ENCODE measurements at regions not wholly inside any gene's neighbourhood (a gene's known extent, or its start where the extent isn't known, plus 50 kb on each side); places are given as distances from the start of the nearest gene placed in this dataset.

DNA sequence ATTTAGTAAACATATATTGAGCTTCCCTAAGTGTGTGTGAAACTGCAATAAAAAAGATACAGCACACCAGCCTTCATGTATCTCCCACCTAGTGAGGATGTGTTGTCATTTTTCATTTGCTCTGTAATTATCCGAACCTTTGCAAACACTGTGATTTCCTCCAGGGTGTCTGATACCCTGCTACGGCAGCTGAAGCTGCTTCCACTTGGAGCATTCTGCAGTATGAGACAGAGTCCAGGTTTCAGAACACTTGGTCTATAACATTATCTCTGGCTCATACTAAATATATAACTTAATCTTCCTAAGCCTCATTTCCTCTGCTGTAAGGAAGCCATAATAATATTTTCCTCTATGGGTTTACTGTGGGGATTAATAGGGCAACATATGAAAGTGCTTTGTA is 1338.1 kb upstream of the SLC10A2 start:
- TF ChIP-seq, protein P1, sequence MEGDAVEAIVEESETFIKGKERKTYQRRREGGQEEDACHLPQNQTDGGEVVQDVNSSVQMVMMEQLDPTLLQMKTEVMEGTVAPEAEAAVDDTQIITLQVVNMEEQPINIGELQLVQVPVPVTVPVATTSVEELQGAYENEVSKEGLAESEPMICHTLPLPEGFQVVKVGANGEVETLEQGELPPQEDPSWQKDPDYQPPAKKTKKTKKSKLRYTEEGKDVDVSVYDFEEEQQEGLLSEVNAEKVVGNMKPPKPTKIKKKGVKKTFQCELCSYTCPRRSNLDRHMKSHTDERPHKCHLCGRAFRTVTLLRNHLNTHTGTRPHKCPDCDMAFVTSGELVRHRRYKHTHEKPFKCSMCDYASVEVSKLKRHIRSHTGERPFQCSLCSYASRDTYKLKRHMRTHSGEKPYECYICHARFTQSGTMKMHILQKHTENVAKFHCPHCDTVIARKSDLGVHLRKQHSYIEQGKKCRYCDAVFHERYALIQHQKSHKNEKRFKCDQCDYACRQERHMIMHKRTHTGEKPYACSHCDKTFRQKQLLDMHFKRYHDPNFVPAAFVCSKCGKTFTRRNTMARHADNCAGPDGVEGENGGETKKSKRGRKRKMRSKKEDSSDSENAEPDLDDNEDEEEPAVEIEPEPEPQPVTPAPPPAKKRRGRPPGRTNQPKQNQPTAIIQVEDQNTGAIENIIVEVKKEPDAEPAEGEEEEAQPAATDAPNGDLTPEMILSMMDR (IDR thresholded peaks at IDR 0.05) = no peak
- no peak for TF ChIP-seq POLR2A (IDR thresholded peaks at IDR 0.05)
